ENCODE measurements at regions not wholly inside any gene's neighbourhood (a gene's known extent, or its start where the extent isn't known, plus 50 kb on each side); places are given as distances from the start of the nearest gene placed in this dataset. TPM values are rescaled to one million over a fixed set of nuclear protein-coding genes. Genes with fewer than 3 reads are reported as not detected.
"Not testable (repeated sequence)": the region's sequence is repeated elsewhere in the genome, so short reads cannot be mapped to it uniquely, and the experiment has no call there.

- ATAC-seq: no peak
- intact Hi-C loops (cut with DNase I): no loop called here
- DNase-seq (ENCODE audit: missing footprints): no peak
Observed at GRCh38 chr12:25877446-25877845, 81.0 kb upstream of the RASSF8 start.

- intact Hi-C loops (cut with DNase I): no loop called here
- no peak for DNase-seq (ENCODE audit: missing footprints)
- no peak for ATAC-seq
Observed at GRCh38 chr12:25882266-25882665, 76.2 kb upstream of the RASSF8 start.

GRCh38 chr12:25883026-25883916, 75.2 kb upstream of the RASSF8 start:
- no peak for ATAC-seq
- no peak for DNase-seq (ENCODE audit: missing footprints)
- intact Hi-C loops (cut with DNase I): no loop called here

- intact Hi-C loops (cut with DNase I): no loop called here
- ATAC-seq (no peak), DNase-seq (ENCODE audit: missing footprints) (no peak)
Observed at GRCh38 chr12:25884024-25884919, 74.2 kb upstream of the RASSF8 start.

GRCh38 chr12:25884920-25885234, 73.6 kb upstream of the RASSF8 start:
- DNase-seq (ENCODE audit: missing footprints): no peak
- ATAC-seq: no peak
- intact Hi-C loops (cut with DNase I): no loop called here

- intact Hi-C loops (cut with DNase I): no loop called here
- ATAC-seq: no peak
- DNase-seq (ENCODE audit: missing footprints): no peak
Observed at GRCh38 chr12:25886396-25886795, 72.1 kb upstream of the RASSF8 start.

GRCh38 chr12:25887367-25887766, 71.1 kb upstream of the RASSF8 start:
- DNase-seq (ENCODE audit: missing footprints): no peak
- ATAC-seq: no peak
- intact Hi-C loops (cut with DNase I): no loop called here

GRCh38 chr12:25889185-25889584, 69.3 kb upstream of the RASSF8 start:
- ATAC-seq (no peak), DNase-seq (ENCODE audit: missing footprints) (no peak)
- intact Hi-C loops (cut with DNase I): no loop called here

GRCh38 chr12:25891095-25891494, 67.4 kb upstream of the RASSF8 start:
- ATAC-seq; intact Hi-C loops (cut with DNase I); DNase-seq (ENCODE audit: missing footprints): not testable (repeated sequence)

- intact Hi-C loops (cut with DNase I): no loop called here
- no peak for ATAC-seq
- no peak for DNase-seq (ENCODE audit: missing footprints)
Observed at GRCh38 chr12:25894759-25895158, 63.7 kb upstream of the RASSF8 start.

- ATAC-seq: no peak
- DNase-seq (ENCODE audit: missing footprints): no peak
- intact Hi-C loops (cut with DNase I): no loop called here
Observed at GRCh38 chr12:25896981-25897380, 61.5 kb upstream of the RASSF8 start.

GRCh38 chr12:25903603-25904245, 54.8 kb upstream of the RASSF8 start:
- intact Hi-C loops (cut with DNase I): no loop called here
- ATAC-seq (no peak), DNase-seq (ENCODE audit: missing footprints) (no peak)

- ATAC-seq: no peak
- DNase-seq (ENCODE audit: missing footprints): no peak
- intact Hi-C loops (cut with DNase I): no loop called here
Observed at GRCh38 chr12:25904442-25904841, 54.0 kb upstream of the RASSF8 start.

GRCh38 chr12:25906651-25907340, 51.7 kb upstream of the RASSF8 start:
- DNase-seq (ENCODE audit: missing footprints): no peak
- ATAC-seq: no peak
- intact Hi-C loops (cut with DNase I): no loop called here

Small RNA genes in the stretch of these regions (microRNA-seq; reads per million reads assigned to microRNA genes)
- not detected for gene MIR4302
